ENCODE measurements at regions not wholly inside any gene's neighbourhood (a gene's known extent, or its start where the extent isn't known, plus 50 kb on each side); places are given as distances from the start of the nearest gene placed in this dataset.
"Not testable (repeated sequence)": the region's sequence is repeated elsewhere in the genome, so short reads cannot be mapped to it uniquely, and the experiment has no call there.

GRCh38 chr6:15111576-15111975 is 134.3 kb upstream of the JARID2 start:
- TF ChIP-seq CTCF, POLR2A (IDR thresholded peaks at IDR 0.05): not testable (repeated sequence)

All from sigmoid colon (tissue), 3 donors.